ENCODE measurements at regions not wholly inside any gene's neighbourhood (a gene's known extent, or its start where the extent isn't known, plus 50 kb on each side); places are given as distances from the start of the nearest gene placed in this dataset.

- Mint-ChIP-seq H3K4me1 (no peaks in the 10 kb centered on the region), H3K36me3 (ENCODE audit: low read depth) (no peaks in the 10 kb centered on the region), H3K27ac (no peak overlapping the region), H3K4me3 (no peak overlapping the region), H3K27me3 (peaks cover 8% of the 10 kb centered on the region)
- ATAC-seq (no peak), DNase-seq (no peak)
- H3K9me3 ChIP-seq (ENCODE audit: control insufficient read depth, low read length, poor library complexity, severe bottlenecking): no peaks in the 10 kb centered on the region
Observed at GRCh38 chr6:98590997-98591396, 243.4 kb upstream of the POU3F2 start.

- ATAC-seq: no peak
- H3K4me1 Mint-ChIP-seq: no peaks in the 10 kb centered on the region
Observed at GRCh38 chr6:98593676-98594075, 240.7 kb upstream of the POU3F2 start.

DNA sequence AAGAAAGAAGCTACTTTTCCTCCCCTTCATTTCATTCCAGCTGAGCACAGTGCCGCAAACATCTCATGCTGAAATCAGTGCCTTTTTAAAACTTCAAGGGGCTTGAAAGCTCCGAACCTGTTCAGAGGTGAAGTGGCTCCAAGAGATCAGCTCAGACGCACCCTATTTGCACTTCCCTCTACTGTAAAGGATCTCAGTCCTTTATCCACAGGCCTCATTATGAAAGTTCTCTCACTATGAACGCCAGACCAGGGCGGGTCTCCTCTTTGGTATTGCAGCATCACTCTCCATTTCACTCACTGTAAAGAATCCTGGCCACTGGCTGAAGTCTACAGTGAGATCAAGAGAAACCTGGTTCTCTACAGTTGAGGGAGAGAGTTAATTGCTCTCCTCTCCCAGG lies 232.7 kb upstream of the POU3F2 start:
- Mint-ChIP-seq H3K27me3 (no peaks in the 10 kb centered on the region), H3K4me3 (no peak overlapping the region), H3K27ac (no peak overlapping the region), H3K4me1 (no peaks in the 10 kb centered on the region), H3K36me3 (ENCODE audit: low read depth) (no peaks in the 10 kb centered on the region)
- ATAC-seq (no peak), DNase-seq (no peak)
- no peaks in the 10 kb centered on the region for H3K9me3 ChIP-seq (ENCODE audit: control insufficient read depth, low read length, poor library complexity, severe bottlenecking)

More at GRCh38 chr6:98593676-98594075, 240.7 kb upstream of the POU3F2 start:
- DNase-seq: no peak
- H3K27me3 Mint-ChIP-seq: no peaks in the 10 kb centered on the region
- H3K9me3 ChIP-seq (ENCODE audit: control insufficient read depth, low read length, poor library complexity, severe bottlenecking): no peaks in the 10 kb centered on the region
- H3K27ac Mint-ChIP-seq: no peak overlapping the region
- H3K36me3 Mint-ChIP-seq (ENCODE audit: low read depth): no peaks in the 10 kb centered on the region
- H3K4me3 Mint-ChIP-seq: no peak overlapping the region

GRCh38 chr6:98605705-98606104 lies 228.7 kb upstream of the POU3F2 start:
- DNase-seq (no peak), ATAC-seq (no peak)
- Mint-ChIP-seq H3K36me3 (ENCODE audit: low read depth) (no peaks in the 10 kb centered on the region), H3K4me1 (no peaks in the 10 kb centered on the region), H3K27me3 (no peaks in the 10 kb centered on the region), H3K27ac (no peak overlapping the region), H3K4me3 (no peak overlapping the region)
- H3K9me3 ChIP-seq (ENCODE audit: control insufficient read depth, low read length, poor library complexity, severe bottlenecking): no peaks in the 10 kb centered on the region

DNA sequence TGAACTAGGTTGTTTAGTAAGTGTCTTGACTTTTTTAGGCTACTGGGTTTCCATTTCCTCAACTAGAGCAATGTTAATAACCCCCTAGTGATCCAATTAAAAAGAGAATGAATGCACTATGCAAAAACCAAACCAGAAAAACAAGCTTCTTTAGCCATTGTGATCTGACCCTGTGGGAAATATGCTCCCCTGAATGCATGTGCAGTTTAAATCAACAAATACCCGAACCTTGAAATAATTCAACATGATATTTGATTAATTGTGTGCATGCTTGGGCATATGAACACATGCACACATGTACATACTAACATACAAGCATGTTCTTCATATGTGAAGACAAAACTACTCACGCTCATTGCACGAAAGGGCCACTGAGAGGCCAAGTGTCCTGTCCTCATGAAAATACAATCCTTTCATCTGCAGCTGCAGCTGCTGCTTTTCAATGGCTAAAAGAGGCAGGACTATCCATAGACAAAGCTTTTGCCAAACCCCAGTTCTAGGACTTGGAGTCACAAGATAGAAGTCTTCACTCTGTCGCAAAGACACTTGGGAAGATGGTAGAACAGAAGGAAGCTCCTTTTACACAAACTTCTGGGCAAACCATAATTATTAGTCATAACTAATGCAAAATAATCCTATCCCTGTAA lies 207.1 kb upstream of the POU3F2 start:
- ATAC-seq: no peak
- no peak for DNase-seq
- H3K9me3 ChIP-seq (ENCODE audit: control insufficient read depth, low read length, poor library complexity, severe bottlenecking): no peaks in the 10 kb centered on the region
- no peaks in the 10 kb centered on the region for H3K4me1 Mint-ChIP-seq
- H3K27me3 Mint-ChIP-seq: no peaks in the 10 kb centered on the region
- no peaks in the 10 kb centered on the region for H3K36me3 Mint-ChIP-seq (ENCODE audit: low read depth)
- no peak overlapping the region for H3K4me3 Mint-ChIP-seq
- H3K27ac Mint-ChIP-seq: no peak overlapping the region

DNA sequence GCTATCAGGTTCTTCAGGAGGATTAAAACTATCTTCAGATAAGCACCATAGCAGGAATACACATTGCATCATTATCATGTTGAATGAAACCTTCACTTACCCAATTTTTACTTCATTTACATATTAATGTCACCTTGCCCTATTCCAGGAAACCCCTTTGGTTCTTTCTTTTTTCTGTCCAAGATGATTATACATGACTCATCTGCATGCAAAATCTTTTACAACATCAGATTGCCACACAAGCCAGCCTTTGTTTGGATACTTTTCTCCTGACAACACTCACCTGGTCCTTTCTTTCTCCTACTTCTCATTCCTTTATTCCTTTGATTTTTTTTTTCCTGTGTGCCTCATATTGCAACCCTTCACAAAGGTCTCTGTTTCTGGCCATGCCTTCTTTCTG lies 200.5 kb upstream of the POU3F2 start:
- no peak for ATAC-seq
- DNase-seq: no peak
- no peak overlapping the region for H3K4me3 Mint-ChIP-seq
- H3K27me3 Mint-ChIP-seq: no peaks in the 10 kb centered on the region
- no peaks in the 10 kb centered on the region for H3K36me3 Mint-ChIP-seq (ENCODE audit: low read depth)
- H3K4me1 Mint-ChIP-seq: no peaks in the 10 kb centered on the region
- no peaks in the 10 kb centered on the region for H3K9me3 ChIP-seq (ENCODE audit: control insufficient read depth, low read length, poor library complexity, severe bottlenecking)
- H3K27ac Mint-ChIP-seq: no peak overlapping the region

DNA sequence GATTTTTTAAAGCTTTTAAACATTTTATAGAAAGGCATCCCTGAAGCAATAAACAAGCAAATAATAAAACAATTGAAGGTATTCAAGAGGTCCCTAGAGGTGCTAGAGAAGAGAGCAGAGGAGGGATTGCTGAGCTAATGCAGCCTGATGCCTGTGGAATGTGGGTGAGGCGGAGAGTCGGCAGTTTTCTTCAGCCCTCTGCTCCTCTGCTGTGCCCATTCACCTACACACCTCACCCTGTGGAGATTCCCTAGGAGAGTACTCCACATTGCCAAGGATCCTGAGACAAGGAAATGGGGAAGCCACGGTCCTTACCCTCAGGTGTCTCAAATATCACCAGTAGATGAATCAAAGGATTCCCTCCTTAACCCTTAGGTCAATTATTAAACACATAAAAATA lies 199.8 kb upstream of the POU3F2 start:
- no peaks in the 10 kb centered on the region for H3K4me1 Mint-ChIP-seq
- no peak overlapping the region for H3K4me3 Mint-ChIP-seq
- no peaks in the 10 kb centered on the region for H3K27me3 Mint-ChIP-seq
- H3K9me3 ChIP-seq (ENCODE audit: control insufficient read depth, low read length, poor library complexity, severe bottlenecking): no peaks in the 10 kb centered on the region
- no peaks in the 10 kb centered on the region for H3K36me3 Mint-ChIP-seq (ENCODE audit: low read depth)
- H3K27ac Mint-ChIP-seq: no peak overlapping the region
- ATAC-seq (no peak), DNase-seq (no peak)

- no peaks in the 10 kb centered on the region for H3K27me3 Mint-ChIP-seq
- ATAC-seq: no peak
- no peak overlapping the region for H3K27ac Mint-ChIP-seq
- H3K36me3 Mint-ChIP-seq (ENCODE audit: low read depth): no peaks in the 10 kb centered on the region
- no peak for DNase-seq
- H3K4me3 Mint-ChIP-seq: no peak overlapping the region
- H3K9me3 ChIP-seq (ENCODE audit: control insufficient read depth, low read length, poor library complexity, severe bottlenecking): no peaks in the 10 kb centered on the region
- no peaks in the 10 kb centered on the region for H3K4me1 Mint-ChIP-seq
Observed at GRCh38 chr6:98635191-98635590, 199.2 kb upstream of the POU3F2 start.

- H3K36me3 Mint-ChIP-seq (ENCODE audit: low read depth): no peaks in the 10 kb centered on the region
- H3K27me3 Mint-ChIP-seq: no peaks in the 10 kb centered on the region
- ATAC-seq (no peak), DNase-seq (no peak)
- no peaks in the 10 kb centered on the region for H3K9me3 ChIP-seq (ENCODE audit: control insufficient read depth, low read length, poor library complexity, severe bottlenecking)
- no peak overlapping the region for H3K27ac Mint-ChIP-seq
- no peaks in the 10 kb centered on the region for H3K4me1 Mint-ChIP-seq
- no peak overlapping the region for H3K4me3 Mint-ChIP-seq
Observed at GRCh38 chr6:98636941-98637340, 197.4 kb upstream of the POU3F2 start.

DNA sequence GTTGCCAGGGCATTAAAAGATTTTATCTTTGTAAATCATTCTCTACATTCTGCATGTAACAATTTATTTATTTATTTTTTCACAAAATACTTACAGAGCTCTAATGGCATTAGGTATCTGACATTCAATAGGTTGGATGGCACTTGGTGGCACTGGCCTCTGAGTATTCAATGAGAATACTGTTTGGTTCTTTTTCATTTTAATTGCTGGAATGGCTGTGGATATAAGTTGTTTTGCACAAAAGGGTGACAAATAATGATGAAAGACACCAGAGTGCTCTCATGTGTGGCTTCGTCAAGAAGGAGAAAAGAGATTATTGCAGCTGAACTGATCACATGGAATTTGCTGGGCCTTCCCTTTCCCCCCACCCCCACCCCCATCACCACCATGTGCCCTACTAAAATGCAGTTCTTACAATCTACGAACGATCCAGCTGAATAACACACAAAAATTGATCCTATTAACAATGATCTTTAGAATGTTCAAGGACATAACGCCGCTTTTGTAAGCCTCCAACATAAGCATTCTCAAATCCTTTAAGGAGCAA lies 195.2 kb upstream of the POU3F2 start:
- no peaks in the 10 kb centered on the region for H3K9me3 ChIP-seq (ENCODE audit: control insufficient read depth, low read length, poor library complexity, severe bottlenecking)
- ATAC-seq (no peak), DNase-seq (no peak)
- Mint-ChIP-seq H3K4me1 (no peaks in the 10 kb centered on the region), H3K4me3 (no peak overlapping the region), H3K36me3 (ENCODE audit: low read depth) (no peaks in the 10 kb centered on the region), H3K27ac (no peak overlapping the region), H3K27me3 (no peaks in the 10 kb centered on the region)

GRCh38 chr6:98640366-98640765 lies 194.0 kb upstream of the POU3F2 start:
- H3K27me3 Mint-ChIP-seq: no peaks in the 10 kb centered on the region
- H3K4me3 Mint-ChIP-seq: no peak overlapping the region
- DNase-seq: no peak
- no peaks in the 10 kb centered on the region for H3K36me3 Mint-ChIP-seq (ENCODE audit: low read depth)
- no peaks in the 10 kb centered on the region for H3K4me1 Mint-ChIP-seq
- no peaks in the 10 kb centered on the region for H3K9me3 ChIP-seq (ENCODE audit: control insufficient read depth, low read length, poor library complexity, severe bottlenecking)
- no peak overlapping the region for H3K27ac Mint-ChIP-seq
- no peak for ATAC-seq

GRCh38 chr6:98641949-98642719 lies 192.2 kb upstream of the POU3F2 start:
- no peaks in the 10 kb centered on the region for H3K27me3 Mint-ChIP-seq
- H3K4me1 Mint-ChIP-seq: no peaks in the 10 kb centered on the region
- no peak overlapping the region for H3K4me3 Mint-ChIP-seq
- no peaks in the 10 kb centered on the region for H3K36me3 Mint-ChIP-seq (ENCODE audit: low read depth)
- ATAC-seq (no peak), DNase-seq (no peak)
- no peaks in the 10 kb centered on the region for H3K9me3 ChIP-seq (ENCODE audit: control insufficient read depth, low read length, poor library complexity, severe bottlenecking)
- no peak overlapping the region for H3K27ac Mint-ChIP-seq

GRCh38 chr6:98644063-98644462 lies 190.3 kb upstream of the POU3F2 start:
- ATAC-seq: no peak
- H3K27me3 Mint-ChIP-seq: no peaks in the 10 kb centered on the region
- no peak overlapping the region for H3K27ac Mint-ChIP-seq
- DNase-seq: no peak
- no peaks in the 10 kb centered on the region for H3K4me1 Mint-ChIP-seq
- no peak overlapping the region for H3K4me3 Mint-ChIP-seq
- no peaks in the 10 kb centered on the region for H3K36me3 Mint-ChIP-seq (ENCODE audit: low read depth)
- no peaks in the 10 kb centered on the region for H3K9me3 ChIP-seq (ENCODE audit: control insufficient read depth, low read length, poor library complexity, severe bottlenecking)

All from T-helper 17 cell (primary cell).